Immature natural killer cell (primary cell): ENCODE measurements at regions not wholly inside any gene's neighbourhood (a gene's known extent, or its start where the extent isn't known, plus 50 kb on each side); places are given as distances from the start of the nearest gene placed in this dataset.

Source experiments
- DNase-seq, 3 donors: peaks; one replicate each; pipeline ENCODE4 v3.0.0; 2022; ENCODE audit warnings: mixed read lengths in 1 of 3
- H3K27ac Mint-ChIP-seq, 6 donors: one replicate each; pipeline ENCODE4 v1.8.0; 2020; ENCODE audit warnings: mixed read lengths in 6 of 6, mild to moderate bottlenecking in 5 of 6, inconsistent platforms in 4 of 6, moderate library complexity in 3 of 6
- H3K27me3 Mint-ChIP-seq, 3 donors: one replicate each; pipeline ENCODE4 v1.8.0; 2020 to 2021; ENCODE audit warnings: low read depth in 3 of 3, mild to moderate bottlenecking in 3 of 3, mixed read lengths in 3 of 3, moderate library complexity in 3 of 3, inconsistent platforms in 1 of 3
- H3K36me3 Mint-ChIP-seq, 3 donors: one replicate each; pipeline ENCODE4 v1.8.0; 2020; ENCODE audit warnings: mixed read lengths in 3 of 3, inconsistent platforms in 2 of 3, mild to moderate bottlenecking in 2 of 3
- H3K4me1 Mint-ChIP-seq, 2 donors: one replicate each; pipeline ENCODE4 v1.8.0; 2020; ENCODE audit warnings: inconsistent platforms in 2 of 2, mild to moderate bottlenecking in 2 of 2, mixed read lengths in 2 of 2, moderate library complexity in 1 of 2
- H3K4me3 Mint-ChIP-seq, 5 donors: one replicate each; pipeline ENCODE4 v1.8.0; 2020; ENCODE audit warnings: mild to moderate bottlenecking in 5 of 5, mixed read lengths in 5 of 5, inconsistent platforms in 3 of 5, moderate library complexity in 3 of 5
- H3K9me3 Mint-ChIP-seq, 6 donors: one replicate each; pipeline ENCODE4 v1.8.0; 2020; ENCODE audit warnings: mild to moderate bottlenecking in 6 of 6, mixed read lengths in 6 of 6, inconsistent platforms in 4 of 6, moderate library complexity in 3 of 6

DNA sequence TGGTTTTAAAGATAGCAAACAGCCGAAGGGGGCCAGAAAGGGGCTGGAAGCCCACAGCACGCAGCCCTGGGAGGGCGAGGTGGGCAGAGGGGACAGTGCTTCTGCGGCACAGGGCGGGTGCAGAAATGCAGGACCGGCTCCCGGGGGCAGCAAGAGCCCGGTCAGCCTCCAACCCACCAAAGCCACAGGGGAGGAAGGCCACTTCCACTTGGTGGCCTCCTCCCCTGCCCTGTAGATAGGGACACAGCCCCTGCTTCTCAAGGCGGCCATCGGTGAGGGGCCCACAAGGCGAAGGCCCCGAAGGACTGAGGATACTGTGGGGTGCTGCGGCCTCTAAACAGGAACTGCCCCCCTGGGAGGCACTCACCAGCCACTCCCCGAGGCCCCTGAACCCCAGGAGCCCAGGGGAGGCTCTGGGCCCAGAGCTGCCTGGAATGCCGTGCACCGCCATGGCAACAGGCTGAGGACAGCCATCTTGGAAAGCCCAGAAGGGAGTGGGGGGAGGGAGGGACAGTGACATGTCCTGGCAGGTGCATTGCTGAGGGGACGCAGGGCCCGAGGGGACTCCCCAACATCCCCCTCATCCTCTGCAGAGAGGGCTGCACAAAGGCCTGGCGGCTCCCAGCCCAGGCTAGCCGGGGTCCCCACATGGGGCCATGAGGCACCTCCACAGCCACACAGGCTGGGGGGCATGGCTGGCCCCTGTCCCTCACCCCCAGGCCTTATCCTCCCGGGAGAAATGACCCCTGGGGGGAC lies 114.7 kb downstream of the NCOR2 start:
- no peaks in the 10 kb centered on the region for H3K9me3 Mint-ChIP-seq
- DNase-seq = no peak
- peaks cover 81 to 84% of the 10 kb centered on the region in 2 donors for H3K4me1 Mint-ChIP-seq
- H3K36me3 Mint-ChIP-seq = peaks cover 5 to 13% (median 6%) of the 10 kb centered on the region in 3 donors
- peak overlapping the region; percentile 57 to 81 (median 71) for H3K4me3 Mint-ChIP-seq
- peaks cover 12 to 21% (median 17%) of the 10 kb centered on the region in 3 donors for H3K27me3 Mint-ChIP-seq
- peak overlapping the region; percentile 91 to 97 (median 92) for H3K27ac Mint-ChIP-seq

DNA sequence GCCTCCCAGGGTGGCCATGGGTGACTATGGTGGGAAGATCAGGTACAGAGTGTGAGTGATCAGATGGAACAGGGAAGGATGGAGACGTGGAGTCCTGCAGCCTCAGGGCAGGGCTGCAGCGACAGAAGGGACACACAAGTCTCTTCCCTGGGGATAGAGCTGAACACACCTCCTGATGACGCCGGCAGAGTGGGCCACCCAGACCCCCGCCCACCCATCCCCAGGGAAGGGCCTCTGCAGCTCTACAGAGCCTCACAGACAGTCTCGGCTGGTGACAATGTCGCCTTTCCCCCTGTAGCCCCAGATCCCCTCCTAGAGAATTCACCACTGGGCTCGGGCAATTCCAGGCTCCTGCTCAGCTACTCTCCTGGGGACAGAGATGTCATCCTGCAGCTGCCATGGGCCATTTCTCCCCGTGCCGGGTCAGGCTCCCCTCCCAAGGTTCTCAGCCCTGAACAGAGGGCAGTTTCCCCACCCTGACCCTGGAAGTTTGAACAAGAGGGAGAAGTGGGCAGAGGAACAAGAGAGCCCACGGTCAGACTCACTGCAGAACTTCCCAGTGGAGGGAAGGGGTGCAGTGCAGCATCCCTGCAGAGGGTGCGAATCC lies 115.7 kb downstream of the NCOR2 start:
- Mint-ChIP-seq H3K27ac (peak overlapping the region; percentile 81 to 94 (median 90)), H3K4me1 (peaks cover 77% of the 10 kb centered on the region in 2 donors), H3K9me3 (no peaks in the 10 kb centered on the region), H3K27me3 (peaks cover 12 to 18% (median 17%) of the 10 kb centered on the region in 3 donors), H3K4me3 (peak overlapping the region; percentile 67 to 80 (median 76)), H3K36me3 (peaks cover 5 to 14% (median 6%) of the 10 kb centered on the region in 3 donors)
- DNase-seq = no peak

DNA sequence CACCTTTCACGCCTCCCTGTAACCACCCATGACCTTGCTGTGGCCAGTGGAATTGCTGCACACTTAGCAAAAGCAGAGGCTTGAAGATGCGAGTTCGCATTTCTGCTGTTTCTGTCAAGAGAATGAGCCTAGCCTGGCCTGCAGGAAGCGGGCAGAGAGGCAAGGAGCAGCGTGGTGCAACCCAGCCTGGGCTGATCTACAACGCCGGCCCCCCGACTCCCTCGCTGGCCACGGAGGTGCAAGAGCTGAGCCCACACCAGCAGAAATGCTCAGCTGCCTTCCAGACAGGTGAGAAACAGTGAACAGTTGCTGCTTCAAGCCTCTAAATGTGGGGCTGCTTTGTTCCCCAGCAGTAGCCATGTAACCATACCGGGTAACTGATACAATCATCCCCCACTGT lies 116.4 kb downstream of the NCOR2 start:
- peak overlapping the region; percentile 81 to 94 (median 90) for H3K27ac Mint-ChIP-seq
- peaks cover 8 to 17% (median 15%) of the 10 kb centered on the region in 3 donors for H3K27me3 Mint-ChIP-seq
- DNase-seq = peak; percentile 36 to 50 (median 44)
- H3K4me1 Mint-ChIP-seq = peaks cover 70 to 74% of the 10 kb centered on the region in 2 donors
- H3K36me3 Mint-ChIP-seq = peaks cover 6 to 19% (median 11%) of the 10 kb centered on the region in 3 donors
- H3K9me3 Mint-ChIP-seq = no peaks in the 10 kb centered on the region
- peak overlapping the region; percentile 67 to 80 (median 76) for H3K4me3 Mint-ChIP-seq

DNA sequence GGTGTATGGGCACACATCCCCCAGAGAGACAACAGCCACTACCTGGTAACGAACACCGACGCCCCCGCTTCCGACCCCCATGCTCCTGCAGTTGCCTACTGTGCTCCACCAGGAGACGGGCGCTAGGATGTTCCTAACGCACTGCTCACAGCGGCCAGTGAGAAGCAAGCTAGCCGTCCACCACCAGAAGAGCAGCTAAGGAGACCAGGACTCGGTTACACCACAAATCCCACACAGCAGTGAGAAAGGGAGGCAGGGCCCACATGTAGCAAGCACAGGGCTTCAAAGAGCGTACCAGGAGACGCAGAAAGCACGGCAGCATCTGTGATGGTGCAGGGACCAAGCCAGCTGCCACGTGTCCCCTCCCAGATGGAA lies 117.0 kb downstream of the NCOR2 start:
- Mint-ChIP-seq H3K27me3 (peaks cover 7 to 17% (median 15%) of the 10 kb centered on the region in 3 donors), H3K9me3 (no peaks in the 10 kb centered on the region), H3K4me1 (peaks cover 63 to 68% of the 10 kb centered on the region in 2 donors), H3K36me3 (peaks cover 6 to 19% (median 12%) of the 10 kb centered on the region in 3 donors), H3K27ac (peak overlapping the region in 4 of 6 donors; percentile 87 to 94 (median 94)), H3K4me3 (peak overlapping the region; percentile 67 to 80 (median 76))
- no peak for DNase-seq

DNA sequence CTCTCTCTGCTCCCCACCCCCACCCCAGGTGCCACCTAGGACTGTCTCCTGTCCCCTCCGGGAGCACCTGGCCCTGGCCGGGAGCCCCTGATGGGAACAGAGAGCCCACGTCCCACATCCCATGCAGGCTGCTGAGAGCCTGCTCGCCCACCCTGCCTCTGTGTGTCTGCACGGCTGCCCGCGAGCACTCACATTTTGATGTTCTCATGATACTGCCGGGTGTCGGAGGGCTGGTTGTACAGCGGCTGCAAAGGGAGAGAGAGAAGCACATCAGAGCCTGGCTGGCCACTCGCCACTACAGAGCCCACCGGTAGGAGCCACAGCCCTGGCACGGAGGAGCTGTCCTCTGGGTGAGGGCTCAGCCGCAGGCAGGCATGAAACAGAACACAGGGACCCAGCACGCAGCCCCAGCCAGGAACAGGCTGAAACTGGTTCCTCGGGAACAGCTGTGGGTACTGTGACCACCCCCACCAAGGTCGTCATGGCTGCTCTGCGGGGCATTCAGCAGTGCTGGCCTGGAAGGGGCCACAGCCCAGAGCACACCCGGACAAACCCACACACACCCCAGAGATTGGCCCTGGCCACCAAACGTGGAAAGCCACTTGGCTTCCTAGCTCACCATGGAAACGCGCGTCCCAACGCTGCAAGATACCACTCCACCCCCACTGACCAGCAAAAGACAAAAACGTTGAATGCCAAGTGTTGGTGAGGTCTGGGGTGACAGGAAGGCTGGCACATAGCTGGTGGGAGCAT lies 117.6 kb downstream of the NCOR2 start:
- peak overlapping the region in 3 of 6 donors; percentile 66 to 87 (median 71) for H3K27ac Mint-ChIP-seq
- DNase-seq = no peak
- peaks cover 57 to 63% of the 10 kb centered on the region in 2 donors for H3K4me1 Mint-ChIP-seq
- peaks cover 6 to 19% (median 12%) of the 10 kb centered on the region in 3 donors for H3K36me3 Mint-ChIP-seq
- H3K4me3 Mint-ChIP-seq = peak overlapping the region in 4 of 5 donors; percentile 25 to 80 (median 54)
- no peaks in the 10 kb centered on the region for H3K9me3 Mint-ChIP-seq
- H3K27me3 Mint-ChIP-seq = peaks cover 7 to 17% (median 13%) of the 10 kb centered on the region in 3 donors

DNA sequence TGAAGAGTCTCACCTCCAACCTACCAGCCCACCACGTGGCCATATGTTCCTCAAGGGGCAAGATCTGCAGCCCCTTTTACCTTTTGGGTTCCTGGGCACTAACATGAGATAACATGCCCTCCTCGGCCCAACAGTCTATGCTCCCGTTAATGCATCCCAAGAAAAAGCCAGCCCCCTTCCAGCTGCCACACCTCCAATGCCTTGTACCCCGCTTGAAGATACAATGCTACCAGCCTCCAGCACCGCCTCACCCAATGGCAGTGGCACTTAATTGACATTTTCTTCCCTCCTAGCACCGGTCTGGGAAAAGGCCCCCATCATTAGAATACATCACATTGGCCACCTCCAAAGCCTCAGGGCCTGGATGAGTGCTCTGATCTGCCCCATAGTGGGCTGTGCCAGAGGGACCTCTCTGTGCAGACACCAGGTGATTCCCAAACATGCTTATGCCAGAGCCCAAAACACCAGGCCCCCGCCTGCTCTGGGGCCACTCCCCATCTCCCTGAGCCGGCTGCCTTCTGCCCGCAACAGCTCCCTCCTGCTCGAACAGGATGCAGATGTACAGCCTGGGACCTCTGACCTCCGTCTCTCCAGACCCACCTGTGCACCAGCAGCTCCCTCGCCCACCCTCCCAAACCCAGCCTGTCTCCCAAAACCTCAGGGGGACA lies 118.3 kb downstream of the NCOR2 start:
- peaks cover 56 to 58% of the 10 kb centered on the region in 2 donors for H3K4me1 Mint-ChIP-seq
- H3K27ac Mint-ChIP-seq = peak overlapping the region in 3 of 6 donors; percentile 62 to 75 (median 64)
- peaks cover 11 to 24% (median 14%) of the 10 kb centered on the region in 3 donors for H3K36me3 Mint-ChIP-seq
- no peaks in the 10 kb centered on the region for H3K9me3 Mint-ChIP-seq
- no peak for DNase-seq
- H3K27me3 Mint-ChIP-seq = peaks cover 7 to 17% (median 12%) of the 10 kb centered on the region in 3 donors
- peak overlapping the region in 1 of 5 donors; percentile 46 for H3K4me3 Mint-ChIP-seq

DNA sequence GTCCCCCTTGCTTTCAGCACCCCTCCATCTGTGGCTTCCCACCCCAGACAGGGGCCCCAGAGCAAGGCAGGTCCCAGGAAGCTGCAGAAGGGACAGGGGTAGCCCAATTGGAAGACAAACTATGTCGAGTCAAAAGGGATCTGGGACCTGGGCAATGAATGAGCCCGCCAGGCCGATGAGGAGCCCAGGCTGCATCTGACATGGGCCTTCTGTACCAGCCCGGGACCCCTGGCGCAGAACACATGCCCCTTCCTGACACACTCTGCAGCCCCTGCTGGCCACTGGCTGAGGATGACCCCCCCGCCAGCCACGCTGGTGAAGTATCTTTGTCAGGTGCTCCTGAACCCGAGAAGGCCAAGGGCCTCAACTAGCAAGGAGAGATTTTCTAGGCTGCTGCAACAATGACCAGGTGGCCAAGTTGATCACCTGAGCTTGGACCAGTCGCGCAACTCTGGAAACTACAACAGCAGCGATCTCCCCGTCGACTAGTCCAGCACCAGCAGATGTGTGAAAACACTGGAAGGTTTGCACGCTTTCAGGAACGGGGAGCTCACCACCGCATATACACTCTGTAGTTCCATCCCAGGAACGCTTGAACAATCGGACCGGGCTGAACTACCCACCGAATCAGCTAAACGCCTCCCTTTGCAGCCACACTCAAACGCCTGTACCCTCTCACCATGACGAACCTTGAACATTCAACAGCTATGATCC lies 119.0 kb downstream of the NCOR2 start:
- peak overlapping the region in 1 of 5 donors; percentile 46 for H3K4me3 Mint-ChIP-seq
- peaks cover 15 to 28% (median 18%) of the 10 kb centered on the region in 3 donors for H3K36me3 Mint-ChIP-seq
- H3K4me1 Mint-ChIP-seq = peaks cover 51 to 53% of the 10 kb centered on the region in 2 donors
- no peaks in the 10 kb centered on the region for H3K9me3 Mint-ChIP-seq
- H3K27me3 Mint-ChIP-seq = peaks cover 5 to 16% (median 10%) of the 10 kb centered on the region in 3 donors
- no peak for DNase-seq
- peak overlapping the region in 3 of 6 donors; percentile 41 to 75 (median 62) for H3K27ac Mint-ChIP-seq

DNA sequence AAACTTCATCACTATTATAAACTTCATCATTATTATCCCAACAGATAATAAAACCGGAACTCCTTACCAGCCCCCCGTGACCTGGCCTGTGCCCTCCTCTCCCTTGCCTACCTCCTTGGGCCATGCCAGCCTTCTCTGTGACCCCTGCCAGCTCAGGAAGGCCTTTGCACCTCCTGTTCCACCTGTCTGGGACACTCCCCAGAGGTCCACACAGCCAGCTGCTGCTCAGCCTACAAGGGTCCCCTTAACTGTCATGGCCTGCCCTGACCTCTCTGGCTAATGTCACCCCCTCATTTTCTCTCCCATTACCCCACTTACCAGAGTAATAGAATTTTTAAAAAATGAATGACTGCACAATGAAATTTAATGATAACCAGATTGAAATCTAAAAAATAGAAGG lies 121.0 kb downstream of the NCOR2 start:
- Mint-ChIP-seq H3K4me1 (peaks cover 41 to 49% of the 10 kb centered on the region in 2 donors), H3K27ac (peak overlapping the region in 1 of 6 donors; percentile 21), H3K4me3 (no peak overlapping the region), H3K27me3 (peaks cover 2 to 14% (median 8%) of the 10 kb centered on the region in 3 donors), H3K9me3 (no peaks in the 10 kb centered on the region), H3K36me3 (peaks cover 27 to 41% (median 31%) of the 10 kb centered on the region in 3 donors)
- no peak for DNase-seq

DNA sequence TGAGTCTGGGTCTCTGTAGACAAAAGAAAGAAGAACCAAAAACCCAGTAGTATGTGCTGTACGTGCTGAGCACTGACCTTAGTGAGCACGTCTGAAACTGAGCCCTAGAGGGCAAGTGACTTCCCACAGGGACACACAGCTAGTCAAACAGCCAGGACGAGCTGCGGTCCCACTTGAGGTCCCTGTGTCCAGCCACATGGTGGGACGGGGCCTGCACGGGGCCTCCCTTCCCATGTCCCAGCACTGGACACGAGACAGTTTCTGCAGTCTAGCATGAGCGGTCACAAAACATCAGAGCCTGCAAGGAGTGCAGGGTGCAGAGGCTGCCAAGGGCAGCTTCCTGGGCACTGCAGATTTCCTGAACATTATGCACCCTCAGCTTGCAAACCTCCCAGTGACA lies 121.6 kb downstream of the NCOR2 start:
- H3K36me3 Mint-ChIP-seq = peaks cover 28 to 46% (median 34%) of the 10 kb centered on the region in 3 donors
- no peak overlapping the region for H3K4me3 Mint-ChIP-seq
- H3K27ac Mint-ChIP-seq = no peak overlapping the region

DNA sequence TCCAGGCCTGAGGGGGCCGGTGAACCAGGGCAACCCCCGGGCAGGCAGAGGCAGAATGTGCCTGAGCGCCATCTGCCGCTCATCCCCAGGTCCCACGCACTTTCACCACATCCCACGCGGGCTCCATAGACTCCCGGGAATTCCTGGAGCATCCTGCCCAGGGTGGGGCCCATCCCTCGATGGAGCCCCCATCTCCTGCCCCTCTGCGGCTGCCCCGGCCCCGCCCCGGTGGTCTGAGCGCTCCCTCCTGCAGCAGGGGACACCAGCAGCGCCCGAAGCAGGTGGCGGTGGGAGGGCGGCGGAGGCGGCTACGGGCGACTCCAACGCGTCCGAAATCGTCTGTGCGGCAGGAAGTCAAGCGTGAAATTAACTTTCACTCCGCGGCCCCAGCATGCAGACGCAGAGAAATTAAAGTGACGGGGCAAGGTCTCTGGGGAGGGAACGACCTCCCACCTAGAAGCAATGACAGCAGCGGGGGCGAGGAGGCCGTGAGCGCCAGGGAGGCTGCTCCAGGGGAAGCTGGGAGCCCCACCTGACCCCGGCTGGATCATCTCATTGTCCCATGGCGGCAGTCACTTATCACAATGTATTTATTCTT lies 122.2 kb downstream of the NCOR2 start:
- Mint-ChIP-seq H3K4me1 (peaks cover 32 to 41% of the 10 kb centered on the region in 2 donors), H3K4me3 (no peak overlapping the region), H3K9me3 (no peaks in the 10 kb centered on the region), H3K36me3 (peaks cover 28 to 46% (median 34%) of the 10 kb centered on the region in 3 donors), H3K27ac (no peak overlapping the region), H3K27me3 (peaks cover 2 to 9% (median 3%) of the 10 kb centered on the region in 3 donors)
- DNase-seq = no peak

More for the DNA sequence above, 121.6 kb downstream of the NCOR2 start:
- peaks cover 2 to 11% (median 3%) of the 10 kb centered on the region in 3 donors for H3K27me3 Mint-ChIP-seq
- DNase-seq = no peak
- H3K9me3 Mint-ChIP-seq = no peaks in the 10 kb centered on the region
- H3K4me1 Mint-ChIP-seq = peaks cover 38 to 47% of the 10 kb centered on the region in 2 donors

DNA sequence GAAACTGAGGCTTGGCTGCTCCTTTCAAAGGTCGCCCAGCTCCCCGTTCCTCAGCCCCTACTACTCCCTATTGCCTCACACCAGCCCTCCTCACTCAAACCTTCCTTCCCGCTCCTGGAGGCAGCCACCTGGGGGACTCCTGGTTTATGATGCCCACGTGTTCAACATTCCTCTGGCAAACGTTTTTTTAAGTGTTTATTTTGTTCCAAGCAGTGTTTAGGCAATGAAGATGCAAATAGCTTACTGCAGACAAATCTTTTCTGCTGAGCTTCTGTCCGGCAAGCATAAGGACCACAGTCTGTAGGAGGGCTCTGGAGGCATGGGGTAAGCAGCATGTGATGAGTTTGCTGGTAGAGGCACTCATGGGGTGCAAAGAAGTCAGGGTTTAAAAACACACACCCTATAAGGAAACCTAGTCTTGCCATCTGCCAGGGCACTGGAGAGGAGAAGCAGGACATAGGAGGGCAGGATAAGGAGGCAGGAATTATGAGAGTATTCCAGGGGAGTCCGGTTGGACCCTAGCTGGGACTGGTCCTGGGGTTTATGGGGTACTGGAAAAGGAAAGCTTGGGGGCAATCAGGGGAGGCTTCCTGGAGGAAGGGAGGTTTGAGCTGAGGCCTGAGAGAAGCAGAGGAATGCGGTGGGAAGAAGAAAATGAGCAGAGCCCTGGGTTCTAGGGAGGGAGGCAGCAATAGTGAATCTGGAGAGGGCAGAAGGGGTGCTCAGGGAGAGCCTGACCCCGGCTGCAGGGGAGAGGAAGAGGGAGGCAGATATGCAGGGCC lies 123.3 kb downstream of the NCOR2 start:
- peaks cover 2 to 7% (median 3%) of the 10 kb centered on the region in 3 donors for H3K27me3 Mint-ChIP-seq
- H3K4me3 Mint-ChIP-seq = no peak overlapping the region
- H3K36me3 Mint-ChIP-seq = peaks cover 28 to 45% (median 34%) of the 10 kb centered on the region in 3 donors
- H3K9me3 Mint-ChIP-seq = no peaks in the 10 kb centered on the region
- H3K27ac Mint-ChIP-seq = peak overlapping the region in 3 of 6 donors; percentile 40 to 68 (median 47)
- DNase-seq = no peak
- peaks cover 23 to 32% of the 10 kb centered on the region in 2 donors for H3K4me1 Mint-ChIP-seq
